ENCODE measurements at regions not wholly inside any gene's neighbourhood (a gene's known extent, or its start where the extent isn't known, plus 50 kb on each side); places are given as distances from the start of the nearest gene placed in this dataset.

DNA sequence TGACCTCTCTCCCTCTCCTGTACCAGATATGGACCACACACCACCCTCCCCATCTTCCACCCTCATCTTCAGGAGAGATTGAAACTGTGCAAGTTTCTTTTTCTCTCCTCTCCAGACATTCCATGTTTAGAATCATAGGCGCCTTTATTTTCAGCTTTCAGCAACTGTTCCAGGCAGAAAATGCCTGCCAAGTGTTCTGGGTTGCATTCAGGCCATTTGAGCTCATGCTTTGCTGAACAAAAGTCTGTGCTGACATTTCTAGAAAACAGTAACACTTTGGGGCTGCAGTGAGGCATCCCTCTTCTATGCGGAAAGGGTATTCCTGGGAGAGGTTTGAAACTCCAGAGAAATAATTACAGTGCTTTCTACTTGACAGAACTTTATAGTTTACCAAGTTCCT, 361.7 kb downstream of the GPAM start:
- intact Hi-C loops (cut with DNase I; ENCODE audit: low total_unique reads): no loop called here
- Histone ChIP-seq H3K27ac (peak overlapping the region in 1 of 2 donors; percentile 31), H3K36me3 (no peaks in the 10 kb centered on the region), H3K4me1 (peaks cover 0 to 6% of the 10 kb centered on the region in 2 donors), H3K27me3 (no peaks in the 10 kb centered on the region), H3K9me3 (no peaks in the 10 kb centered on the region), H3K4me3 (no peak overlapping the region)
- TF ChIP-seq POLR2A (IDR thresholded peaks at IDR 0.05): no peak
- TF ChIP-seq, protein P1, sequence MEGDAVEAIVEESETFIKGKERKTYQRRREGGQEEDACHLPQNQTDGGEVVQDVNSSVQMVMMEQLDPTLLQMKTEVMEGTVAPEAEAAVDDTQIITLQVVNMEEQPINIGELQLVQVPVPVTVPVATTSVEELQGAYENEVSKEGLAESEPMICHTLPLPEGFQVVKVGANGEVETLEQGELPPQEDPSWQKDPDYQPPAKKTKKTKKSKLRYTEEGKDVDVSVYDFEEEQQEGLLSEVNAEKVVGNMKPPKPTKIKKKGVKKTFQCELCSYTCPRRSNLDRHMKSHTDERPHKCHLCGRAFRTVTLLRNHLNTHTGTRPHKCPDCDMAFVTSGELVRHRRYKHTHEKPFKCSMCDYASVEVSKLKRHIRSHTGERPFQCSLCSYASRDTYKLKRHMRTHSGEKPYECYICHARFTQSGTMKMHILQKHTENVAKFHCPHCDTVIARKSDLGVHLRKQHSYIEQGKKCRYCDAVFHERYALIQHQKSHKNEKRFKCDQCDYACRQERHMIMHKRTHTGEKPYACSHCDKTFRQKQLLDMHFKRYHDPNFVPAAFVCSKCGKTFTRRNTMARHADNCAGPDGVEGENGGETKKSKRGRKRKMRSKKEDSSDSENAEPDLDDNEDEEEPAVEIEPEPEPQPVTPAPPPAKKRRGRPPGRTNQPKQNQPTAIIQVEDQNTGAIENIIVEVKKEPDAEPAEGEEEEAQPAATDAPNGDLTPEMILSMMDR (IDR thresholded peaks at IDR 0.05): no peak
- peak in 1 of 2 donors; percentile 22 for DNase-seq

DNA sequence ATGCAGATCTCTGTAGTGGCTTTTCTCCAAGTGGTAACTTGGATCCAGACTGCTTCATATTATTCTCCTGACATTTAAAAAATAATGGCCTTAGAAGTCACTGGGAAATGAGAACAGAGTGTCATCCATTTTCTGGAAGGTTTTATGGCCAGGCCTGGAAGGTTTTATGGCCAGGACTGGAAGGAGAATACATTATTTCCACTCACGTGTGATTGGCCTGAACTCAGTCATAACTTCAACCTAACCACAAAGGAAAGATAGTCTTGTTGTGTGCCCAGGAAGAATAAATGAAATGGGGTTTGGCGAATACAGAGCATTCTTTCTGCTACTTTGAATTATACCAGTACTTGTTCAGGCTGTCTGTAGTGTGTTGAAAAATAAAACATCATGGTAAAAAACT, 360.9 kb downstream of the GPAM start:
- no peaks in the 10 kb centered on the region for H3K36me3 ChIP-seq
- H3K27me3 ChIP-seq: no peaks in the 10 kb centered on the region
- no peak for DNase-seq
- H3K27ac ChIP-seq: no peak overlapping the region
- no peak overlapping the region for H3K4me3 ChIP-seq
- no peak for TF ChIP-seq POLR2A (IDR thresholded peaks at IDR 0.05)
- TF ChIP-seq, protein P1 (IDR thresholded peaks at IDR 0.05): no peak
- intact Hi-C loops (cut with DNase I; ENCODE audit: low total_unique reads): no loop called here
- no peaks in the 10 kb centered on the region for H3K9me3 ChIP-seq
- peaks cover 0 to 6% of the 10 kb centered on the region in 2 donors for H3K4me1 ChIP-seq

DNA sequence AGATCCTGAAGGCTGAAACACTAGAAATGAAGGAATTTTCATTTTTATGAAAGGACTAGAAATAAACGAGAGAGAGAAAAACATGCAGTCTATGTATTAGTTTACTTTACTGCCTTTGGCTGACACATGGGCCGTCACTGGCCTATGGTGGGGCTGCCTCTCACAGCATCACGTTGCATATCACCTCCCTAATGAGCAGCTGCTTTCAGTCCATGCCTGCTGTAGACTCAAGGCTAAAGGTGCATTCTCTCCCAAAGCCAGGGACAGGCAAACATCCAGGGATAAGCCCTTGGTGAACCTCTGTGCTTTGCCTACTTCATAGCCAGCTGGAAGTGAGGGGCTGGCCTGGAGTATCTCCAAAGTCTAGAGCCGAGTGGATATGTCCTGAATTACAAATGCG, 359.4 kb downstream of the GPAM start:
- intact Hi-C loops (cut with DNase I; ENCODE audit: low total_unique reads): no loop called here
- Histone ChIP-seq H3K4me1 (peaks cover 0 to 6% of the 10 kb centered on the region in 2 donors), H3K27ac (peak overlapping the region in 1 of 2 donors; percentile 34), H3K9me3 (no peaks in the 10 kb centered on the region), H3K27me3 (no peaks in the 10 kb centered on the region), H3K36me3 (no peaks in the 10 kb centered on the region), H3K4me3 (no peak overlapping the region)
- TF ChIP-seq POLR2A (IDR thresholded peaks at IDR 0.05): no peak
- TF ChIP-seq, protein P1 (IDR thresholded peaks at IDR 0.05): no peak
- DNase-seq: peak in 1 of 2 donors; percentile 16

DNA sequence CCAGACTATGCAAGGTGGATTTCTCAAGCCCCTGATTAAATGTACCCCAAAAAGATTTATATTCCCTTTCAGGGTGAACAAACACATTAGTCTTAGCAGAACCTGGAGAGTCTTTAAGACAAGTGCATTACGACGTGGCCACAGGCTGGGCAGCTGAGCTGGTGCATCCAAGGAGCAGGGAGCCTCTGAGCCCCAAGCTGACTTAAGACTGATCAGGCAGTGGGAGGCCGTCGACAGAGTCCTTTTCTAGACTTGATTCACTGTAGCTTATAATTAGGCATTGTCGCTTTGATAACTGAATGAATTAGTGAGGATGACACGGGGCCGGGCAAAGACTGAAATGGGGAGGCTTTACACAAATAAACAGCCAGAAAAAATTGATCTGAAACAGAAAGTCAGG, 353.2 kb downstream of the GPAM start:
- no peaks in the 10 kb centered on the region for H3K27me3 ChIP-seq
- no peaks in the 10 kb centered on the region for H3K9me3 ChIP-seq
- H3K4me3 ChIP-seq: no peak overlapping the region
- no peak for TF ChIP-seq POLR2A (IDR thresholded peaks at IDR 0.05)
- TF ChIP-seq, protein P1 (IDR thresholded peaks at IDR 0.05): no peak
- DNase-seq: no peak
- H3K27ac ChIP-seq: peak overlapping the region in 1 of 2 donors; percentile 45
- no peaks in the 10 kb centered on the region for H3K4me1 ChIP-seq
- H3K36me3 ChIP-seq: no peaks in the 10 kb centered on the region
- intact Hi-C loops (cut with DNase I; ENCODE audit: low total_unique reads): no loop called here

DNA sequence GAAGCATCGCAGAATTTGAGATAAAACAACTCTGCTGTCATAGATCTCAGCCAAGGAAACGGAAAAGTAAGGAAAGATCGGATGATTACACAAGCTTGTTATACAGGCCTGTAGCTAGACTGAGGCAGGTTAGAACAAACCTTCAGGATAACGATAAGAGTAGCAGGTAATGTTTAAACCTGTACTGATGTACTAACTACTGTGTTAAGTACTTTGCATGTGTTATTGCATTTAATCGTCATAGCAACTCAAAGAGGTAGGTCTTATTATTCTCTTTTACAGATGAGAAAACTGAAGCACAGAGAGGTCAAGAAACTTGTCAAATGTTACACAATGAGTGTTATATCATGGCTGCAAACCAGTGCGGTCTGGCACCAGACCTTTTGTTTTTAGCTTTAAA, 352.5 kb downstream of the GPAM start:
- H3K4me1 ChIP-seq: no peaks in the 10 kb centered on the region
- no peak for DNase-seq
- intact Hi-C loops (cut with DNase I; ENCODE audit: low total_unique reads): no loop called here
- no peak overlapping the region for H3K4me3 ChIP-seq
- H3K27ac ChIP-seq: peak overlapping the region in 1 of 2 donors; percentile 45
- TF ChIP-seq POLR2A (IDR thresholded peaks at IDR 0.05): no peak
- TF ChIP-seq, protein P1 (IDR thresholded peaks at IDR 0.05): no peak
- no peaks in the 10 kb centered on the region for H3K27me3 ChIP-seq
- H3K36me3 ChIP-seq: no peaks in the 10 kb centered on the region
- H3K9me3 ChIP-seq: no peaks in the 10 kb centered on the region
